Panc1 (cell line): ENCODE measurements at regions not wholly inside any gene's neighbourhood (a gene's known extent, or its start where the extent isn't known, plus 50 kb on each side); places are given as distances from the start of the nearest gene placed in this dataset.

Source experiments
- ATAC-seq: fragments of 200-7000 bp; cut with Tn5 transposase; 2 replicates; pipeline ENCODE4 v1.9.1; 2020; ENCODE audit warnings: mild to moderate bottlenecking, moderate library complexity
- BruUV-seq: library from RNA; stranded (reverse); fragments of 400-500 nt; replicated peaks from 2 replicates; lab custom pipeline; 2021; lab: Mats Ljungman, UMichigan
- CTCF ChIA-PET: fragments of 300-600 bp; sonication (Branson Sonifier 250); formaldehyde crosslinking; loops from one replicate; lab custom pipeline; 2022; ENCODE audit warnings: antibody characterized with exemption; lab: Charles Lee
- POLR2A ChIA-PET: fragments of 300-600 bp; sonication (Branson Sonifier 250); formaldehyde crosslinking; loops from one replicate; lab custom pipeline; 2022; ENCODE audit warnings: antibody characterized with exemption; lab: Charles Lee
- DNase-seq: peaks from one replicate; pipeline ENCODE4 v3.0.0-alpha.2; 2010; ENCODE audit warnings: low read depth, low spot score
- H3K27ac ChIP-seq: 2 replicates; pipeline ENCODE4 v1.5.1; 2011; ENCODE audit warnings: mild to moderate bottlenecking, low read length, inconsistent platforms
- H3K27me3 ChIP-seq: fragments of 200-500 bp; sonication (Bioruptor generic); 2 replicates; pipeline ENCODE4 v1.6.0; 2014; ENCODE audit warnings: low read length, inconsistent platforms; ENCODE audit not compliant: control insufficient read depth, insufficient read depth
- H3K36me3 ChIP-seq: fragments of 200-500 bp; sonication (Bioruptor generic); 2 replicates; pipeline ENCODE4 v1.5.1; 2014; ENCODE audit warnings: inconsistent platforms, mild to moderate bottlenecking, low read length, moderate library complexity; ENCODE audit not compliant: control insufficient read depth, insufficient read depth
- H3K4me1 ChIP-seq: 2 replicates; pipeline ENCODE4 v1.5.1; 2011; ENCODE audit warnings: inconsistent platforms, mild to moderate bottlenecking, low read length, moderate library complexity; ENCODE audit not compliant: control insufficient read depth, insufficient read depth
- H3K4me3 ChIP-seq, 2 experiments: 2 replicates each; pipeline ENCODE4 v1.5.1; 2011 to 2012; ENCODE audit warnings: low read depth in 2 of 2, low read length in 2 of 2, mild to moderate bottlenecking in 2 of 2, inconsistent platforms in 1 of 2, moderate library complexity in 1 of 2
- H3K9me3 ChIP-seq: fragments of 200-500 bp; sonication (Bioruptor generic); 2 replicates; pipeline ENCODE4 v1.5.1; 2014; ENCODE audit warnings: low read depth, mild to moderate bottlenecking, inconsistent platforms, low read length, moderate library complexity; ENCODE audit not compliant: control insufficient read depth, insufficient read depth
- POLR2AphosphoS5 ChIP-seq: IDR thresholded peaks from 2 replicates; pipeline ENCODE4 v1.6.1; 2012; ENCODE audit warnings: mild to moderate bottlenecking, low read depth, low read length, moderate library complexity
- SIN3A ChIP-seq: IDR thresholded peaks from 2 replicates; pipeline ENCODE4 v1.6.1; 2012; ENCODE audit warnings: low read depth, mild to moderate bottlenecking, low read length, moderate library complexity, borderline replicate concordance; ENCODE audit not compliant: insufficient read depth
- TCF7L2 ChIP-seq: IDR thresholded peaks from 2 replicates; pipeline ENCODE4 v1.6.1; 2011; ENCODE audit warnings: mild to moderate bottlenecking, low read depth, low read length, inconsistent platforms
- in situ Hi-C: cut with HindIII; loops from 2 replicates; pipeline ENCODE4 v1.10.0; 2016; ENCODE audit warnings: low sequenced_read_pairs, low pct_unique_long_range_greater_than_20kb
- intact Hi-C: fragments of 100-400 bp; cut with micrococcal nuclease; formaldehyde crosslinking; loops from one replicate; pipeline ENCODE4 v1.10.0; 2022; ENCODE audit not compliant: unreplicated experiment
- TF ChIP-seq, protein P1 (sequence below), 2 experiments: IDR thresholded peaks; 2 replicates each; pipeline ENCODE4 v1.6.1; 2011 to 2012; ENCODE audit warnings: low read depth in 2 of 2, control low read depth in 1 of 2, low read length in 1 of 2, mild to moderate bottlenecking in 1 of 2, moderate library complexity in 1 of 2; ENCODE audit not compliant: insufficient read depth in 1 of 2
- TF ChIP-seq, protein P2 (sequence below): fragments of 450-650 bp; IDR thresholded peaks from 2 replicates; pipeline ENCODE4 v1.5.1; 2017; ENCODE audit warnings: mild to moderate bottlenecking

DNA sequence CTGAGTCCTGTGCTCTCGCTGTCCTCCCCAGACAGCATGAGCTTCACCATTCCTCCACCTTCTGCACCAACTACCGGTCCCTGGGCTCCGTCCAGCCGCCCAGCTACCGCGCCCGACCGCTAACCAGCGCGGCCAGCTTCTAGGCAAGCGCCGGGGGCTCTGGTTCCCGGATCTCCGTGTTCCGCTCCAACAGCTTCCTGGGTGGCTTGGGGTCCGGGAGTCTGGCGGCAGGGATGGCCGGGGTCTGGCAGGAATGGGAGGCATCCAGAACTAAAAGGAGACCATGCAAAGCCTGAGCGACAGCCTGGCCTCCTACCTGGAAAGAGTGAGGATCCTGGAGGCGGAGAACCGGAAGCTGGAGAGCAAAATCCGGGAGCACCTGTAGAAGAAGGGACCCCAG lies 613.1 kb upstream of the PTGER4 start:
- Histone ChIP-seq H3K4me3 (no peak overlapping the region), H3K4me1 (no peaks in the 10 kb centered on the region), H3K36me3 (no peaks in the 10 kb centered on the region), H3K27me3 (no peaks in the 10 kb centered on the region), H3K9me3 (no peaks in the 10 kb centered on the region), H3K27ac (no peak overlapping the region)
- ATAC-seq (no peak), DNase-seq (no peak)
- intact Hi-C loops (no loop called here), in situ Hi-C loops (no loop called here)
- CTCF ChIA-PET = no interaction called here
- no peak for TF ChIP-seq POLR2AphosphoS5
- TF ChIP-seq, protein P1, sequence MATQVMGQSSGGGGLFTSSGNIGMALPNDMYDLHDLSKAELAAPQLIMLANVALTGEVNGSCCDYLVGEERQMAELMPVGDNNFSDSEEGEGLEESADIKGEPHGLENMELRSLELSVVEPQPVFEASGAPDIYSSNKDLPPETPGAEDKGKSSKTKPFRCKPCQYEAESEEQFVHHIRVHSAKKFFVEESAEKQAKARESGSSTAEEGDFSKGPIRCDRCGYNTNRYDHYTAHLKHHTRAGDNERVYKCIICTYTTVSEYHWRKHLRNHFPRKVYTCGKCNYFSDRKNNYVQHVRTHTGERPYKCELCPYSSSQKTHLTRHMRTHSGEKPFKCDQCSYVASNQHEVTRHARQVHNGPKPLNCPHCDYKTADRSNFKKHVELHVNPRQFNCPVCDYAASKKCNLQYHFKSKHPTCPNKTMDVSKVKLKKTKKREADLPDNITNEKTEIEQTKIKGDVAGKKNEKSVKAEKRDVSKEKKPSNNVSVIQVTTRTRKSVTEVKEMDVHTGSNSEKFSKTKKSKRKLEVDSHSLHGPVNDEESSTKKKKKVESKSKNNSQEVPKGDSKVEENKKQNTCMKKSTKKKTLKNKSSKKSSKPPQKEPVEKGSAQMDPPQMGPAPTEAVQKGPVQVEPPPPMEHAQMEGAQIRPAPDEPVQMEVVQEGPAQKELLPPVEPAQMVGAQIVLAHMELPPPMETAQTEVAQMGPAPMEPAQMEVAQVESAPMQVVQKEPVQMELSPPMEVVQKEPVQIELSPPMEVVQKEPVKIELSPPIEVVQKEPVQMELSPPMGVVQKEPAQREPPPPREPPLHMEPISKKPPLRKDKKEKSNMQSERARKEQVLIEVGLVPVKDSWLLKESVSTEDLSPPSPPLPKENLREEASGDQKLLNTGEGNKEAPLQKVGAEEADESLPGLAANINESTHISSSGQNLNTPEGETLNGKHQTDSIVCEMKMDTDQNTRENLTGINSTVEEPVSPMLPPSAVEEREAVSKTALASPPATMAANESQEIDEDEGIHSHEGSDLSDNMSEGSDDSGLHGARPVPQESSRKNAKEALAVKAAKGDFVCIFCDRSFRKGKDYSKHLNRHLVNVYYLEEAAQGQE (IDR thresholded peaks at IDR 0.05; ENCODE audit: insufficient read depth in 1 of 2, low read depth in 2 of 2, low read length in 1 of 2) = no peak
- POLR2A ChIA-PET = no interaction called here
- BruUV-seq = no TSS peak

DNA sequence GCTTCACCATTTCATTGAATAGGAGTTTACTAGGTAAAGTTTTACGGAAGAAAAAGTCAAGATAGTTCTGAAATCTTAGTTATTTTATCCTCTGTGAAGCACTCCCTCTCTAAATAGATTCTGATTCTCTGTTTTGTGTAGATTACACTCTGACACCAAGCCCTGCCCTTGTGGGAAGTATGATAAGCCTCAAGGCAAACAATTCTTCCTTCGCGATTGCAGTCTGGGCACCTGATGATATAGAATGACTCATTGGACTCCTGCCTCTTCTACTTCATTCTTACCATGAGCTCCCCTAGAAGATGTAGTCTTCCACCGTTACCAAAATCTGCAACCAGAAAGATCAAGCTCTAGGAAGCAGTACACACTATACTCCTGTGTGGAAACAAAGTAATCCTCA lies 626.9 kb upstream of the PTGER4 start:
- intact Hi-C loops (no loop called here), in situ Hi-C loops (no loop called here)
- BruUV-seq = no TSS peak
- H3K4me3 ChIP-seq = no peak overlapping the region
- H3K9me3 ChIP-seq = no peaks in the 10 kb centered on the region
- CTCF ChIA-PET = no interaction called here
- H3K27ac ChIP-seq = no peak overlapping the region
- TF ChIP-seq SIN3A = no peak
- no peak for TF ChIP-seq POLR2AphosphoS5
- TF ChIP-seq, protein P1 (IDR thresholded peaks at IDR 0.05; ENCODE audit: insufficient read depth in 1 of 2, low read depth in 2 of 2, low read length in 1 of 2) = no peak
- no peak for TF ChIP-seq TCF7L2
- TF ChIP-seq, protein P2, sequence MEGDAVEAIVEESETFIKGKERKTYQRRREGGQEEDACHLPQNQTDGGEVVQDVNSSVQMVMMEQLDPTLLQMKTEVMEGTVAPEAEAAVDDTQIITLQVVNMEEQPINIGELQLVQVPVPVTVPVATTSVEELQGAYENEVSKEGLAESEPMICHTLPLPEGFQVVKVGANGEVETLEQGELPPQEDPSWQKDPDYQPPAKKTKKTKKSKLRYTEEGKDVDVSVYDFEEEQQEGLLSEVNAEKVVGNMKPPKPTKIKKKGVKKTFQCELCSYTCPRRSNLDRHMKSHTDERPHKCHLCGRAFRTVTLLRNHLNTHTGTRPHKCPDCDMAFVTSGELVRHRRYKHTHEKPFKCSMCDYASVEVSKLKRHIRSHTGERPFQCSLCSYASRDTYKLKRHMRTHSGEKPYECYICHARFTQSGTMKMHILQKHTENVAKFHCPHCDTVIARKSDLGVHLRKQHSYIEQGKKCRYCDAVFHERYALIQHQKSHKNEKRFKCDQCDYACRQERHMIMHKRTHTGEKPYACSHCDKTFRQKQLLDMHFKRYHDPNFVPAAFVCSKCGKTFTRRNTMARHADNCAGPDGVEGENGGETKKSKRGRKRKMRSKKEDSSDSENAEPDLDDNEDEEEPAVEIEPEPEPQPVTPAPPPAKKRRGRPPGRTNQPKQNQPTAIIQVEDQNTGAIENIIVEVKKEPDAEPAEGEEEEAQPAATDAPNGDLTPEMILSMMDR = no peak
- H3K4me1 ChIP-seq = no peaks in the 10 kb centered on the region
- ATAC-seq (no peak), DNase-seq (no peak)
- no peaks in the 10 kb centered on the region for H3K36me3 ChIP-seq
- H3K27me3 ChIP-seq = no peaks in the 10 kb centered on the region
- POLR2A ChIA-PET = no interaction called here
